Head of caudate nucleus (tissue), 42 donors: ENCODE measurements at regions not wholly inside any gene's neighbourhood (a gene's known extent, or its start where the extent isn't known, plus 50 kb on each side); places are given as distances from the start of the nearest gene placed in this dataset.
"Not testable (repeated sequence)": the region's sequence is repeated elsewhere in the genome, so short reads cannot be mapped to it uniquely, and the experiment has no call there.

Source experiments
- DNase-seq, 42 donors: peaks; one replicate each; pipeline versions ENCODE4 v3.0.0 to v3.0.0-alpha.2; 2020 to 2021; ENCODE audit warnings: mixed read lengths in 7 of 42
- intact Hi-C: fragments of 100-400 bp; cut with DNase I; formaldehyde crosslinking; loops from one replicate; pipeline ENCODE4 v1.15.0; 2022

- intact Hi-C loops, result no loop called here
- DNase-seq, result no peak
Observed at GRCh38 chr2:194723446-194723845, 933.6 kb upstream of the SLC39A10 start.

DNA sequence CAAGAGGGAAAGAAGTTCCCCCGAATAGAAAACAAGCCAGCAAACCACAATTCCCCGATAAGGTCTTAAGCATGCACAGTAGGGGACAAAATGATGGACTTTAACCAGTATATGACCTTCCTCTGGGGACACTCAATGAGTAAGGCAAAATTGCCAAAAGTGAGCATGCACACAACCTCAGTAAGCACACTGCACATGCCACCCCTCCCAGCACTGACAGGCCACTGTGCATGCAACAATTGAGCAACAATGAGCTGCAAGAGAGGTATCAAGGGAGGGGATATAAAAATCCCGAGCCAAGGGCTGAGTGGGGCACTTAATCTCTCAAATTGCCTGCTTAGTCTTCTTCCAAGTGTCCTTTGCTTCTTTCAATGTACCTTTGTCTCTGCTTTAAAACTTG is 935.8 kb upstream of the SLC39A10 start:
- intact Hi-C loops, result no loop called here

DNA sequence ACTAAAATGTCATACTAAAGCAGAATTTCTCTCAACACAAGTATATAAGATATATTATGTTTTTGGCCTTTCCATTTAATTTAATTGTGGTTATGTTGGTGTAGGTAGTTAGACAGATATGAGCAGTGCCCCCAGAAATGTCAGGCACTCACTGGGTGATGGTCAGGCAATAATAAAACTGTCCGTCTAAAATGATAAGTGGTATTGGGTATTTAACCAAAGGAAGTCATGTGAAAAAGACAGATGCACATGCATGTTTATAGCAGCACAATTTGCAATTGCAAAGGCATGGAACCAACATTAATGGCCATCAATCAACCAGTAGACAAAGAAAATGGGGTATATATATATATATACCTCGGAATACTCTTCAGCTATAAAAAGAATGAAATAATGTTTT is 936.6 kb upstream of the SLC39A10 start:
- intact Hi-C loops, result no loop called here
- DNase-seq, result no peak

More for the DNA sequence above, 935.8 kb upstream of the SLC39A10 start:
- no peak for DNase-seq

DNA sequence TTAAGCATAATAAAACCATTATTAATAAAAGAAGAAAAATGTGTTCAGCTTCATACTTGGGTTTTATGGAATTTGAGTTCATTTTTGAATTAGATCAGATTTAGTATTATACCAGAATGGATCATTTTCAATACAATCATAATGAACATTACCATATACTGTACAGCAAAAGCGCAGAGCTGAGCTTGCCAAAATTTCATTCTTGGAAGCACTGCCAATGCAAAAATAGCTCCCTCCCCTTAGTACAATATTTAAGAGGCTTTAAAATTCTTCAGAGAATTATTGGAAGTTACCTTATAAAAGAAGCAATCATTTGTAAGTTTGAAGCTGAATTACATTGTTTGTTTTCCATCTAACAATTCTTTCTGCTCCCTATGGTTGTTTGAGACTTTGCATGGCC is 938.1 kb upstream of the SLC39A10 start:
- no peak for DNase-seq
- intact Hi-C loops, result no loop called here

- intact Hi-C loops, result no loop called here
- DNase-seq, result no peak
Observed at GRCh38 chr2:194714541-194714940, 942.5 kb upstream of the SLC39A10 start.

- DNase-seq, result no peak
- intact Hi-C loops, result no loop called here
Observed at GRCh38 chr2:194709840-194710239, 947.2 kb upstream of the SLC39A10 start.

DNA sequence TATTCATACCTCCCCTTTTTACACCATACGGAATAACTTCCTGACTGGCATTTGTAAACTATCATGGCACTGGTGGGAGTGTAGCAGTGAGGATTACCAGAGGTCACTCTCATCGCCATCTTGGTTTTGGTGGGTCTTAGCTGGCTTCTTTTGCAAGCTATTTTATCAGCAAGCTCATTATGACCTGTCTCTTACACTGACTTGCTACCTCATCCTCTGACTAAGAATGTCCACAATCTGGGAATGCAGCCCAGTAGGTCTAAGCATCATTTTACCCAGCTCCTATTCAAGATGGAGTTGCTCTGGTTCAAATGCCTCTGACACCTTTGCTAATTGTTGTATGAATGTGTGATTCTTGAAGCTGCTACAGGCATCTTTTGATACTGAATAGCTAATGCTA is 950.8 kb upstream of the SLC39A10 start:
- intact Hi-C loops, result no loop called here
- no peak for DNase-seq

DNA sequence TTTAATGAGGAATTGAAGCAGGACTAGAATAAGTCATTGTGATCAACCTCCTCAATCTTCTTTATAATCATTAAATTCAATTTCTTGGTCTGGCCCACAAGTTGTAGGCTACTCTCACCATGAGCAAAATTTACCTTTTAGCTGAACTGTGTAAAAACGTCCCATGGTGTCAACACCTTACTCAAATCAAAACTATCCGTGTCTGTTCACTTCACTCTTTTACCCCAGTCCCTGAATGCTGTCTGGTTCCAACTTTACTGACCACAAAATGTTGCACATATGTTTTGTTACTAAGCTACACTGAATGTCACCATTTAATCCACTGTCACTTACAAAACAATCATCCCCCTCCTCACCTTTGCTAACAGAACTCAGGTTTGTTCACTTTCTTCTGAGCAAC is 951.6 kb upstream of the SLC39A10 start:
- intact Hi-C loops, result no loop called here
- no peak for DNase-seq

DNA sequence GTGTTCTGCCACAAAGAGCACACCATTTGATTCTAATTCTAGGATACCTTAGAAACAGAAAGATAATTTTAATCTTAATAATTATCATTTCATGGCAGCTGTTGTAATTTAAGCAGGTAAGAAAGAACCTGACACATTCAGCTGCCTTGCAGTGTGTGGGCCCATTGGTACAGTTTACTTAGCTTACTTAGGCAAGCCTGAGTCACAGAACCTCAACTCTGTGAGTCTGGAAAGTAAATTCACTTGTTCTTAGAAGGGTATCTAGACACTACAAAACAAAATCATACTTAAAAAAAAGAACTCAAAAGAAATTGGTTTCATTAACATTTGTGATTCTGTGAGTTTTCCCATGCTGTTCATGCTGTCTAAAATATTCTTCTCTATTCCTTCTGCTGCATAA is 956.3 kb upstream of the SLC39A10 start:
- DNase-seq, result peak in 31 of 42 donors; percentile 4 to 79 (median 26)
- intact Hi-C loops, result no loop called here

DNA sequence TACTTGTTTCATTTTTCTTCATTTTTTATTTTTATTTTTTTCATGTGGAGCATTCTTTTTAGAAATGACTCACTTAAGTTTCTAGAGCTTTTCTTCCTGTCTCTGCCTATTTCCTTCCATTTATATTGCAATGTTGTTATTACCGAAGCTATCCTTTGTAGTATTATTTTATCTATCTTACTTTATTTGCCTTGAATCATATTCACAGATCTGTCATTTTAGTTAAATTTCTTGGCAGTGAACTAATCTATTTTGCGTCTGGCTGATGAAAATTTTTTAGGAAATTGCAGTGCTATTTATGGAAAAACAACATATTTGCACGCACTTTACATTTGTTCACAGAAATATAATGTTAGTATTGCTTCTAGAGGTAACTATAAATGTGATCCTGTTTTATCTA is 956.9 kb upstream of the SLC39A10 start:
- DNase-seq, result no peak
- intact Hi-C loops, result no loop called here

- DNase-seq, result no peak
- intact Hi-C loops, result no loop called here
Observed at GRCh38 chr2:194698012-194698411, 959.0 kb upstream of the SLC39A10 start.

GRCh38 chr2:194697439-194697838 is 959.6 kb upstream of the SLC39A10 start:
- intact Hi-C loops, result no loop called here
- no peak for DNase-seq

- intact Hi-C loops, result no loop called here
- DNase-seq, result no peak
Observed at GRCh38 chr2:194696690-194697089, 960.3 kb upstream of the SLC39A10 start.

DNA sequence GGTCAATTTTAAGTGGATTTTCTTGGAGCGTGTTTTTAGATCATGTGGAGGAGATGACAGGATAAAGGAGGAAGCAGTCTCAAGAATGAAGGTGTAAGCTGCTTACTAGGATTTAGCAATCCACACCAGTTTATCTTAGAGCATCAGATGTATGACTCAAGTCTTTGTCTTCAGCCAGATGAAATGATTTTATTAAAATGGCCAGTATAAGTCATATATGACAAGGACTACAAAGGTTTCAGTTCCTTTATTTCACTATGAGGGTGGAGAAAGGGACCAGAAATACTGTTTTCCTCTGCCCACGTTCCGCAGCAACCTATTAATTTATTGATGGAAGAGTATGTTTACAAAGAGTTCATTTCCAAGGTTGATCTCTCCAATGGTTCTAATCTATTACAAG is 970.5 kb upstream of the SLC39A10 start:
- intact Hi-C loops, result no loop called here
- DNase-seq, result no peak

DNA sequence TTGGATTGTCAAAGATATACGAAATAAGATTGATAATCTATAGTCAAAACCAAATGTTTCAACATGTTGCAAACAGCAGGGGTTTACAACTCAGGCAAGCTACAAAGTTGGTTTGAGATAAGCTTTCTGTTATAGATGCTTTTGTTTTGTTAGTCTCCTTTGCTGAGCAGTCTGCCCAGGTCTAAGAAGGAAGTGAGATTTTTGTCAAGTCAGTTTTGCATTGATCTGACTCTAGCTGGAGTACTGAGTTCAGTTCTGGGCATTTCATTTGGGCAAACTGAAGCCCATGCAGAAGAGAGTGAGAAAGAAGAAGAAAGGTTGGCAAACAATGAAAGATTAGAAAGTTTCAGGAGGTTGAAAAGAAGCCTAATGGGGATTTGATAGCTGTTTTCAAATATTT is 983.0 kb upstream of the SLC39A10 start:
- DNase-seq, result no peak
- intact Hi-C loops, result no loop called here

DNA sequence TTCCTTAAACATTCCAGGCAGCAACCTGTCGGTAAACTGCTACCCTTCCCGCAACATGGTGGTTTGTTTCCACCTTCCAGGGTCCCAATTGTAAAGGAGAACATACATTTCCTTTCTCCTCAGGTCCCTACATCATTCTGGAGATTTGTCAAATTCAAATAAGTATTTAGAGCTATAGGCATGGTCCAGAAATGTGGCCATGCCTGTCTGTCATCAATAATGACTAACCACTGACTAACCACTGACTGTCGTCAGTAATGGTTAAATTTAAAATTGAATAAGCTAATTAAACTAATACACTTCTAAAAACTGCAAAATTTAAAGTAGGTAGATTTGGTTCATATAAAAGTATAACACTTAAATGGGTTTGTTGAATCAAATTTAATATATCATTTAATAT is 984.0 kb upstream of the SLC39A10 start:
- DNase-seq, result no peak
- intact Hi-C loops, result no loop called here

DNA sequence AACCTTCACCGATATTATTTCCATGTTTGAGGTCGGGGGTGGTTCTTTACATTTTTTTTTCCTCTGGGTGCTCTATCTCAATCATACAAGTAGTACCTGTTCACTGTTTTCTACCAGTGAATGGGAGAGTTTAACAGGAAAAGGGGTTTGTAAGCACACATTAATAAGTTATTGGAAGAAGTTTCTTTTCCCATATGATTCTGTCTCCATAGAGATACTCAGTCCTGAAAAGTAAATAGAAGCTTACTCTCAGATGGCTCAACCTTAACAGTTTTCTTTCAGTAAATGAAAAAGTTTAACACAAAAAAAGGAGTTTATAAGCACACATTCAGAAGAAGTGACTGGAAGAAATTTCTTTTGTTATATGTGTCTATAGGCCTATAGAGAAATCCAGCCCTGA is 995.6 kb upstream of the SLC39A10 start:
- intact Hi-C loops, result no loop called here
- no peak for DNase-seq

- DNase-seq, intact Hi-C loops: not testable (repeated sequence)
Observed at GRCh38 chr2:194639057-194639456, 1018.0 kb upstream of the SLC39A10 start.

DNA sequence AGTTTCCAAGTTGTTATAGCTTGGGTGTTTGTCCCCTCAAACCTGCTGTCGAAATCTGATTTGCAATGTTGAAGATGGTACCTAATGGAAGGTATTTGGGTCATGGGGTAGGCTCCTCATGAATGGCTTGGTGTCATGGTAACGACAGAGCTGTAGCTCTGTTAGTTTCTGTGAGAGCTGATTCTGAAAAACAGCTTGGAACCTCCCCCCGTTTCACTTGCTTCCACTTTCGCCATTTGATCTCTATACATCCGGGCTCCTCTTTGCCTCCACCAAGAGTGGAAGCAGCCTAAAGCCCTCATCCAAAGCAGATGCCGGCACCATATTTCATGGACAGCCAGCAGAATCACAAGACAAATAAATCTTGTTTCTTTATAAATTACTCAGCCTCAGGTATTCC is 1035.1 kb upstream of the SLC39A10 start:
- intact Hi-C loops, result no loop called here
- DNase-seq, result no peak

GRCh38 chr2:194619366-194619765 is 1037.7 kb upstream of the SLC39A10 start:
- no peak for DNase-seq
- intact Hi-C loops, result no loop called here

GRCh38 chr2:194618432-194618831 is 1038.6 kb upstream of the SLC39A10 start:
- intact Hi-C loops, result no loop called here
- no peak for DNase-seq

- intact Hi-C loops, result no loop called here
- DNase-seq, result no peak
Observed at GRCh38 chr2:194616334-194616733, 1040.7 kb upstream of the SLC39A10 start.
